ENCODE measurements at regions not wholly inside any gene's neighbourhood (a gene's known extent, or its start where the extent isn't known, plus 50 kb on each side); places are given as distances from the start of the nearest gene placed in this dataset.

- no peak for TF ChIP-seq CTCF (conservative IDR thresholded peaks at IDR 0.05; ENCODE audit: low read depth, low read length)
- TF ChIP-seq EZH2 (IDR thresholded peaks at IDR 0.05; ENCODE audit: low read length, unreplicated experiment), result no peak
- no peak for TF ChIP-seq EZH2phosphoT487 (IDR thresholded peaks at IDR 0.05; ENCODE audit: borderline replicate concordance, low read length)
Observed at GRCh38 chr10:130358981-130359650, 222.9 kb downstream of the GLRX3 start.
